Vagina (tissue), 2 donors: ENCODE measurements at regions not wholly inside any gene's neighbourhood (a gene's known extent, or its start where the extent isn't known, plus 50 kb on each side); places are given as distances from the start of the nearest gene placed in this dataset.

Experiments used
- CTCF ChIP-seq, 3 experiments: fragments of 450-650 bp in 2 of 3; fragments of 200-600 bp in 1 of 3; sonication (generic) in 1 of 3; IDR thresholded peaks; one replicate each; pipeline ENCODE4 v1.5.1; 2017 to 2019; ENCODE audit warnings: antibody characterized with exemption in 3 of 3, mild to moderate bottlenecking in 2 of 3, moderate library complexity in 2 of 3
- POLR2A ChIP-seq, 2 donors: fragments of 450-650 bp; IDR thresholded peaks; one replicate each; pipeline ENCODE4 v1.6.1; 2017; ENCODE audit warnings: antibody characterized with exemption in 2 of 2, mild to moderate bottlenecking in 2 of 2, moderate library complexity in 2 of 2
- POLR2AphosphoS5 ChIP-seq, 2 donors: sonication (generic); formaldehyde crosslinking; IDR thresholded peaks; one replicate each; pipeline ENCODE4 v1.9.0; 2017; ENCODE audit warnings: antibody characterized with exemption in 2 of 2, mild to moderate bottlenecking in 2 of 2, low read depth in 1 of 2; ENCODE audit not compliant: insufficient read depth in 1 of 2

GRCh38 chr2:35204881-35205280 is 1150.7 kb upstream of the CRIM1 start:
- TF ChIP-seq CTCF (IDR thresholded peaks at IDR 0.05) (no peak), POLR2A (IDR thresholded peaks at IDR 0.05) (no peak), POLR2AphosphoS5 (IDR thresholded peaks at IDR 0.05; ENCODE audit: insufficient read depth in 1 of 2, low read depth in 1 of 2) (no peak)
